ENCODE measurements at regions not wholly inside any gene's neighbourhood (a gene's known extent, or its start where the extent isn't known, plus 50 kb on each side); places are given as distances from the start of the nearest gene placed in this dataset.

GRCh38 chr3:99242271-99242670, 340.8 kb upstream of the DCBLD2 start:
- DNase-seq (ENCODE audit: low read depth) = no peak
- no peak for TF ChIP-seq CTCF (IDR thresholded peaks at IDR 0.05; ENCODE audit: control insufficient read depth, extremely low read depth, insufficient read depth)
- no peak overlapping the region for H3K4me3 ChIP-seq (ENCODE audit: low read depth, low read length)

GRCh38 chr3:99240700-99241099, 339.2 kb upstream of the DCBLD2 start:
- H3K4me3 ChIP-seq (ENCODE audit: low read depth, low read length) = no peak overlapping the region
- no peak for TF ChIP-seq CTCF (IDR thresholded peaks at IDR 0.05; ENCODE audit: control insufficient read depth, extremely low read depth, insufficient read depth)
- DNase-seq (ENCODE audit: low read depth) = no peak

GRCh38 chr3:99236576-99236975, 335.1 kb upstream of the DCBLD2 start:
- no peak for DNase-seq (ENCODE audit: low read depth)
- H3K4me3 ChIP-seq (ENCODE audit: low read depth, low read length) = no peak overlapping the region
- no peak for TF ChIP-seq CTCF (IDR thresholded peaks at IDR 0.05; ENCODE audit: control insufficient read depth, extremely low read depth, insufficient read depth)

GRCh38 chr3:99232696-99233095, 331.2 kb upstream of the DCBLD2 start:
- no peak for DNase-seq (ENCODE audit: low read depth)
- no peak overlapping the region for H3K4me3 ChIP-seq (ENCODE audit: low read depth, low read length)
- TF ChIP-seq CTCF (IDR thresholded peaks at IDR 0.05; ENCODE audit: control insufficient read depth, extremely low read depth, insufficient read depth) = no peak

- no peak overlapping the region for H3K4me3 ChIP-seq (ENCODE audit: low read depth, low read length)
- no peak for DNase-seq (ENCODE audit: low read depth)
- no peak for TF ChIP-seq CTCF (IDR thresholded peaks at IDR 0.05; ENCODE audit: control insufficient read depth, extremely low read depth, insufficient read depth)
Observed at GRCh38 chr3:99218468-99218867, 317.0 kb upstream of the DCBLD2 start.

- no peak for DNase-seq (ENCODE audit: low read depth)
- no peak for TF ChIP-seq CTCF (IDR thresholded peaks at IDR 0.05; ENCODE audit: control insufficient read depth, extremely low read depth, insufficient read depth)
- no peak overlapping the region for H3K4me3 ChIP-seq (ENCODE audit: low read depth, low read length)
Observed at GRCh38 chr3:99212969-99213368, 311.5 kb upstream of the DCBLD2 start.

GRCh38 chr3:99211309-99211708, 309.8 kb upstream of the DCBLD2 start:
- DNase-seq (ENCODE audit: low read depth) = no peak
- H3K4me3 ChIP-seq (ENCODE audit: low read depth, low read length) = no peak overlapping the region
- no peak for TF ChIP-seq CTCF (IDR thresholded peaks at IDR 0.05; ENCODE audit: control insufficient read depth, extremely low read depth, insufficient read depth)

All from LNCaP clone FGC (cell line).